ENCODE measurements at regions not wholly inside any gene's neighbourhood (a gene's known extent, or its start where the extent isn't known, plus 50 kb on each side); places are given as distances from the start of the nearest gene placed in this dataset.
A peak's percentile ranks its signal among the peaks of the same experiment; 100 is the strongest.
"Not testable (repeated sequence)": the region's sequence is repeated elsewhere in the genome, so short reads cannot be mapped to it uniquely, and the experiment has no call there.

DNA sequence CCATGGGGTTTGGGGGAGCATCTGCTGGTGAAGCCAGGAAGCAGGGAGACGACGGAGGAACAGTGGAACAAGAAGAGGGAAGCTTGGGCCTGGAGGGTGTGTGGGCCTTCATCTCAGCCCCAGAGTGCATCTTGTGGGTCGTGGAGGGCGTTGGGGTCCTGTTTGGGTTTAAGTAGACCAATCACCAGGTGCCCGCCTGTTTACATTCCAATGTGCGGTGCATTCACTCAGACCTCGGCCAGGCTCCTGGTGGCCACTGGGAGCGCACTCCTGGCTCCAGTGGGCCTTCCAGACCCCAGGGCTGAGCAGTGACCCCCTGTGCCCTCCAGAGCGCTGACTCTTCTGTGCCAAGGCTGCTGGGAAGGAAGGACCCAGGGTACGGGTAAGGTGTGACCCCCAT is 293.7 kb downstream of the NDUFA10 start:
- 59 to 74% (median 72%) methylated on average over 10 of the region's 10 CpGs for WGBS, 4 donors
- Histone ChIP-seq H3K9me3 (peaks cover 0 to 7% (median 0%) of the 10 kb centered on the region in 12 donors), H3K27ac (no peak overlapping the region), H3K4me1 (no peaks in the 10 kb centered on the region), H3K4me3 (no peak overlapping the region), H3K36me3 (no peaks in the 10 kb centered on the region), H3K27me3 (peaks cover 0 to 22% (median 0%) of the 10 kb centered on the region in 9 donors)
- ATAC-seq (no peak), DNase-seq (peak in 2 of 5 donors; percentile 11 to 33)
- TF ChIP-seq, protein P1, sequence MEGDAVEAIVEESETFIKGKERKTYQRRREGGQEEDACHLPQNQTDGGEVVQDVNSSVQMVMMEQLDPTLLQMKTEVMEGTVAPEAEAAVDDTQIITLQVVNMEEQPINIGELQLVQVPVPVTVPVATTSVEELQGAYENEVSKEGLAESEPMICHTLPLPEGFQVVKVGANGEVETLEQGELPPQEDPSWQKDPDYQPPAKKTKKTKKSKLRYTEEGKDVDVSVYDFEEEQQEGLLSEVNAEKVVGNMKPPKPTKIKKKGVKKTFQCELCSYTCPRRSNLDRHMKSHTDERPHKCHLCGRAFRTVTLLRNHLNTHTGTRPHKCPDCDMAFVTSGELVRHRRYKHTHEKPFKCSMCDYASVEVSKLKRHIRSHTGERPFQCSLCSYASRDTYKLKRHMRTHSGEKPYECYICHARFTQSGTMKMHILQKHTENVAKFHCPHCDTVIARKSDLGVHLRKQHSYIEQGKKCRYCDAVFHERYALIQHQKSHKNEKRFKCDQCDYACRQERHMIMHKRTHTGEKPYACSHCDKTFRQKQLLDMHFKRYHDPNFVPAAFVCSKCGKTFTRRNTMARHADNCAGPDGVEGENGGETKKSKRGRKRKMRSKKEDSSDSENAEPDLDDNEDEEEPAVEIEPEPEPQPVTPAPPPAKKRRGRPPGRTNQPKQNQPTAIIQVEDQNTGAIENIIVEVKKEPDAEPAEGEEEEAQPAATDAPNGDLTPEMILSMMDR (IDR thresholded peaks at IDR 0.05), result no peak
- no peak for TF ChIP-seq POLR2A (IDR thresholded peaks at IDR 0.05)
- intact Hi-C loops (cut with DNase I), result no loop called here

DNA sequence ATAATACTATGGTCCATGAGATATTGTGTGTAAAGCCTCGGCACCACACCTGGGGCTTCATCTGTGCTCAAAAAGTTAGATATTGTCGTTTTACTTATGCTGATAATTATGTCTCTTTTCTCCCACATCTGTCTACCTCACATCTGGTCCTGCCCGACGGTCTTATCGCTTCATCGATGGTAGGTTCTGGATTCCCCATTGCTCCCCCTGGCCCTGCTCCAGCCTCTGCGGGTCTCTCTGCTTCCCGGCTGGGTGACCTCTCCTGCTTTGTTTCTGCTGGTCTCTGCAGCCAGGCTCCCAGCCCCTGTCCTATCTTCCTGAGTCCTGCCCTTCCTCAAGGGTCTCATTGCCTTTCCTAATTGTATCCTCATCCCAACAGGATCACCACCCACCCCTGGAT is 294.2 kb downstream of the NDUFA10 start:
- Histone ChIP-seq H3K27me3 (peaks cover 0 to 20% (median 0%) of the 10 kb centered on the region in 9 donors), H3K4me1 (no peaks in the 10 kb centered on the region), H3K36me3 (no peaks in the 10 kb centered on the region), H3K27ac (no peak overlapping the region), H3K9me3 (peaks cover 0 to 7% (median 0%) of the 10 kb centered on the region in 12 donors), H3K4me3 (no peak overlapping the region)
- WGBS, 4 donors, result 53 to 68% (median 61%) methylated on average over 8 of the region's 8 CpGs
- TF ChIP-seq POLR2A (IDR thresholded peaks at IDR 0.05), result no peak
- TF ChIP-seq, protein P1 (IDR thresholded peaks at IDR 0.05), result no peak
- ATAC-seq (no peak), DNase-seq (peak in 1 of 5 donors; percentile 17)
- intact Hi-C loops (cut with DNase I), result no loop called here

DNA sequence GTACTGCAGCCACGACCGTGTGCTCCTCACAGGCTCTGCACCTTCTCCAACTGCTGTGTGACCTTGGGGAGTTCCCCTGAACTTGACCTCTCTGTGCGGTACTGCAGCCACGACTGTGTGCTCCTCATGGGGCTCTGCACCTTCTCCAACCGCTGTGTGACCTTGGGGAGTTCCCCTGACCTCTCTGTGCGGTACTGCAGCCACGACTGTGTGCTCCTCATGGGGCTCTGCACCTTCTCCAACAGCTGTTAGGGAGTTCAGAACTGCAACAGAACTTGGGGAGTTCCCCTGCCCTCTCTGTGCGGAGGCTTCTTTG is 294.6 kb downstream of the NDUFA10 start:
- H3K27ac ChIP-seq; H3K4me1 ChIP-seq; ATAC-seq; H3K36me3 ChIP-seq; H3K9me3 ChIP-seq; H3K4me3 ChIP-seq; intact Hi-C loops (cut with DNase I); DNase-seq: not testable (repeated sequence)
- 66 to 82% (median 73%) methylated on average over 8 of the region's 8 CpGs for WGBS, 4 donors
- H3K27me3 ChIP-seq, result peaks cover 0 to 16% (median 0%) of the 10 kb centered on the region in 9 donors

DNA sequence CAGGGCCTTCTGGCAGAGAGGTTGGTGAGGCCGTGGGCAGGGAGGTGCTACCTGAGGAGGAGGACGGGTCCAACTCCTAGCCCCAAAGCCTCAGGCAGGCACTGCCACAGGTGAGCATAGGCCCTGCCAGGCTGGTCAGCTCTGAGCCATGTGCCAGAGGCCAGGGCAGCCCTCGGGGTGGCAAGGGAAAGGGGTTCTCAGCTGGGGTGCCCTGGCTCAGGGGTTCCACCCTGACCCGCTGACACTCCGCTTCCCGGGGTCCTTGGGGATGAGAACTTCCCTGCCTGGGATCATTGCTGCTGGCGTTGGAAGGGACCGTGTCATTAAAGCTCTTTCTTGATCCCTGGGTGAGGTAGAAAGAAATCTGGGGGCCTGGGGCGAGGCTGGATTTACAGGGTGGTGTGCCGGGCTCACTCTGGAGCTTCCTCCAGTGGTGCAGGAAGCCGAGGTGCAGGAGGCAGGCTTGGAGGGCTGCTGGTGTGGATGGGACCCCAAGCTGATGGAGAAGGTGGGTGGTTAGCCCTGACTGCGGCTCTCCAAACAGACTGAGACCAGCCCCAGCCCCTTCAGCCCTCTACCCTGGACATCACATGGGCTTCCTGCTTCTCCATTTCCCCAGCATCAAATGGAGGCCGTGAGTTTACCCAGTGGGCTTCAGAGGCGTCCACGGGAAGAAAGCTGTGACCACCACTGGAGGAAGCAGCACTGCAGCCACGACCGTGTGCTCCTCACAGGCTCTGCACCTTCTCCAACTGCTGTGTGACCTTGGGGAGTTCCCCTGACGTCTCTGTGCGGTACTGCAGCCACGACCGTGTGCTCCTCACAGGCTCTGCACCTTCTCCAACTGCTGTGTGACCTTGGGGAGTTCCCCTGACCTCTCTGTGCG is 295.2 kb downstream of the NDUFA10 start:
- Histone ChIP-seq H3K4me3 (no peak overlapping the region), H3K36me3 (no peaks in the 10 kb centered on the region), H3K27me3 (peaks cover 0 to 12% (median 0%) of the 10 kb centered on the region in 9 donors), H3K27ac (no peak overlapping the region), H3K4me1 (no peaks in the 10 kb centered on the region), H3K9me3 (peaks cover 0 to 7% (median 0%) of the 10 kb centered on the region in 12 donors)
- TF ChIP-seq, protein P1 (IDR thresholded peaks at IDR 0.05), result no peak
- TF ChIP-seq POLR2A (IDR thresholded peaks at IDR 0.05), result no peak
- WGBS, 4 donors, result 73 to 86% (median 81%) methylated on average over 17 to 22 of the region's 22 CpGs
- DNase-seq (peak in 3 of 5 donors; percentile 10 to 41 (median 13)), ATAC-seq (no peak)
- intact Hi-C loops (cut with DNase I), result no loop called here
